ENCODE measurements at regions not wholly inside any gene's neighbourhood (a gene's known extent, or its start where the extent isn't known, plus 50 kb on each side); places are given as distances from the start of the nearest gene placed in this dataset.

GRCh38 chr17:72413077-72414031, 292.5 kb downstream of the SOX9 start:
- TF ChIP-seq GATA2 (IDR thresholded peaks at IDR 0.05; ENCODE audit: low read depth, low read length): no peak
- TF ChIP-seq GATA3 (IDR thresholded peaks at IDR 0.05; ENCODE audit: low read depth, low read length): no peak
